Cardiac fibroblast (primary cell): ENCODE measurements at regions not wholly inside any gene's neighbourhood (a gene's known extent, or its start where the extent isn't known, plus 50 kb on each side); places are given as distances from the start of the nearest gene placed in this dataset.
"Not testable (repeated sequence)": the region's sequence is repeated elsewhere in the genome, so short reads cannot be mapped to it uniquely, and the experiment has no call there.

ENCODE experiments used
- DNase-seq, 2 donors: peaks; one replicate each; pipeline versions ENCODE4 v3.0.0 to v3.0.0-alpha.2; 2010; ENCODE audit warnings: low read depth in 2 of 2
- H3K4me3 ChIP-seq, 2 donors: replicated peaks in 1 of 2; 1 replicate in 1 of 2; 2 replicates in 1 of 2; pipeline ENCODE4 v1.5.1; 2011; ENCODE audit warnings: low read depth in 2 of 2, low read length in 2 of 2, mild to moderate bottlenecking in 2 of 2, moderate library complexity in 1 of 2
- TF ChIP-seq, protein P1 (sequence below): IDR thresholded peaks from one replicate; pipeline ENCODE4 v1.5.1; 2011; ENCODE audit warnings: low read depth, mild to moderate bottlenecking, low read length, inconsistent platforms

DNA sequence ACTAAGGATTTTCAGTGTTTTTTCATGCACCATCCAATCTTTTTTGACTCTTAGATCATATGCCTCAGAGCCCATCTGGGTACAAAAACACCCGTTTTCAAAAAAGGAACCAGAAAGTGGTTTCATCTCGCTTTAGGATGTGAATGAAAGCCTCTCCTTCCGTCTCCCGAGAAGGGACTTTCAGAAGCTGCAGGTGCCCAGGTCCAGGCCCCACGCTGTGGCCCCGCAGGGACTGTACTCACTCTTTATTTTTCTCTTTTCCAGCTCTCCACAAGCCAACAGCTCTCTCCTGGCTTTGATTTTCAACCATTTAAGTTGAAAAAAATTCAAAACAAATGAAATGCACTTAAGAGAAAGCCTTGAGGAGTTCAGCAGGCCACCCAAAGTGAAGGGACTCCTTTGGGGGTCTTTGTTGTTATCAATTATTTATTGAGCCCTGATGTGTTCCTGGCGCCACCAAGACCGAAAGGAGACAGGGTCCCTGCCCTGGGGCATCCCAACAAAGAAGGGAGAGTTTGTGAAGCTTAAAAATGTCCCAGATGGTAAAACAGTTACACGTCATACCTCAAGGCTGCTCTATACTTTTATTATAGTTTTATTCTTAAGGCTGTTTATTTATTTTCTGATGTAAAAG is 467.3 kb downstream of the PREX1 start:
- no peak overlapping the region for H3K4me3 ChIP-seq
- TF ChIP-seq, protein P1, sequence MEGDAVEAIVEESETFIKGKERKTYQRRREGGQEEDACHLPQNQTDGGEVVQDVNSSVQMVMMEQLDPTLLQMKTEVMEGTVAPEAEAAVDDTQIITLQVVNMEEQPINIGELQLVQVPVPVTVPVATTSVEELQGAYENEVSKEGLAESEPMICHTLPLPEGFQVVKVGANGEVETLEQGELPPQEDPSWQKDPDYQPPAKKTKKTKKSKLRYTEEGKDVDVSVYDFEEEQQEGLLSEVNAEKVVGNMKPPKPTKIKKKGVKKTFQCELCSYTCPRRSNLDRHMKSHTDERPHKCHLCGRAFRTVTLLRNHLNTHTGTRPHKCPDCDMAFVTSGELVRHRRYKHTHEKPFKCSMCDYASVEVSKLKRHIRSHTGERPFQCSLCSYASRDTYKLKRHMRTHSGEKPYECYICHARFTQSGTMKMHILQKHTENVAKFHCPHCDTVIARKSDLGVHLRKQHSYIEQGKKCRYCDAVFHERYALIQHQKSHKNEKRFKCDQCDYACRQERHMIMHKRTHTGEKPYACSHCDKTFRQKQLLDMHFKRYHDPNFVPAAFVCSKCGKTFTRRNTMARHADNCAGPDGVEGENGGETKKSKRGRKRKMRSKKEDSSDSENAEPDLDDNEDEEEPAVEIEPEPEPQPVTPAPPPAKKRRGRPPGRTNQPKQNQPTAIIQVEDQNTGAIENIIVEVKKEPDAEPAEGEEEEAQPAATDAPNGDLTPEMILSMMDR = no peak
- DNase-seq = no peak

DNA sequence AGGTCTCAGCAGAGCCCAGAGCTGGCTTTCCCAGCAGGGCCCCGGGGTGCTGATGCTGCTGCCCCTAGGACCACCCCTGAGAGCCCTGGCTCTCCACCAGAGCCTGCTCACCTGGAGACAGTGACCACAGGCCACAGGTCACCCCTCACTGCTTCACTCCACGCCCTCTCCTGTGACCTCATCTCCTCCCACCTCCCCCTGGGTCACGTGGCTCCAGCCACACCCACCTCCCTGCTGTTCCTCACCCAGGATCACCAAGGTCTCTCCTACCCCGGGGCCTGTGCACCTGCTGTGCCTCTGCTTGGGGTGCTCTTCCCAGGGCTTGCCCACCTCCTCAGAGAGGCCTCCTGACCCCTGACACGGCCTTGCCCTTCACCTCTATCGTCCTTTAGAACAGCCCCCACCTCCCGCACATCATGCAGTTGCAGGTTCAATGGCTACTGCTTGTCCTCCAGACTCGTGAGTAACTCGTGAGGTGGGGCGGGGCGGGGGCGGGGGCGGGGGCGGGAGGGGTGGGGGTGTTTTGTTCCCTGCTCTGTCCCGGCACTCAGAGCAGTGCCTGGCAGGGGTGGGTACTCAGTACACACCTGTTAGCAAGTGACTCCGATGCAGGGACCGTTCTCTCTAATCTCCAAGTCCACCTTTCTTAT is 468.0 kb downstream of the PREX1 start:
- DNase-seq = no peak
- TF ChIP-seq, protein P1 = no peak
- H3K4me3 ChIP-seq = no peak overlapping the region

DNA sequence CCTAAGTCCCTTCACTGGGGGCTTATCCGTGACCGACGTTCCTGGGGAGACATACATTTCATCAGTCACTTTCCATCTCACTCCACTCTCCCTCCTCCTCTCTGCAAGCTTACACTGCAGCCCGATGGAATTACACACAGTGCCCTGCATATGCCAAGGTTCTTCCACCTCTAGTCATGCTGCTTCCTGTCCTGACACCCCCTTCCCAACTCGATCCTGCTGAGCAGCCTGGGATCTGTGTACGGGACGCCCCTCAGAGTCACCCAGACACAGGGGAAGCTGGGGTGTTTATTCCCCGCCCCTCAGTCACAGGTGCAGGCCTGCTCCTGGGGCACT is 468.8 kb downstream of the PREX1 start:
- DNase-seq, H3K4me3 ChIP-seq: not testable (repeated sequence)

DNA sequence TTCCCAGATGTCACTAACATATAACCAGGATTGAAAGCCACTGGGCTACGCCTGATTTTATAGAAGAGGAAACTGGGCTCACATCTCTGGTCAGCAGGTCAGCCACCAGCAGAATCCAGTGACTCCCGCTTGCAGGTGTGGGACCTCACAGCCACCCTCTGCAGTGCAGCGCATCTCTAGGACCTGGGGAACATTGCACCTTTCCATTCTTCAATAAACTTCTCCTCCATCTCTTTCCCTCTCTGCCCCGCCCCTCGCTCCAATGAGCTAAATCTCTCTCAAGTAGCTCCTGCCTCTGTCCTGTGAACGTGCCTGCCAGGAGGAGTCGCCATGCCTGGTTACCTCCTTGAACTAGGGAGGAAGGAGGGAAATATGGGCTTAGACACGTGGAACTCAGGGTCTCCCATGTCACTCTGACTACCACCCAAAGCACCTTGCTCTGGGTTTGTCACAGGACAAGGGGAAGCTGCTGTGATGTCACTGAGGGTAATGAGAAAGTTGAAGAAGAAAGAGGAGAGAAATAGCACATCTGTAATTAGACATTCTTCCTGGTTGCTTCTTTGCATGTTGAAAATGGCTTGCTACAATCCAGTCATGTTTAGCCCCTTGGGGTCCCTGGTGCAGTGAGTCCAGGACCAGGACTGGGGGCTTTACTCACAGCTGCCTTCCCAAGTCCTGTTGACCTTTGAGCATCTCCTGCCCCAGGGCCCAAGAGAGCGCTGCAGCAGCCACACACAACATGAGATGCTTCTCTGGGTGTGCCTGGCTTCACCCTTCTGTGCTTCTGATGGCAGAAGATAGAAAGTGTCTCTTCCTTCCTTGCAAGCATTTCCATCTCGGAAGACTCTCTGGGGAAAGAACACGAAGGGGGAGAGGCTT is 469.4 kb downstream of the PREX1 start:
- H3K4me3 ChIP-seq = no peak overlapping the region
- DNase-seq = no peak
- TF ChIP-seq, protein P1 = no peak

DNA sequence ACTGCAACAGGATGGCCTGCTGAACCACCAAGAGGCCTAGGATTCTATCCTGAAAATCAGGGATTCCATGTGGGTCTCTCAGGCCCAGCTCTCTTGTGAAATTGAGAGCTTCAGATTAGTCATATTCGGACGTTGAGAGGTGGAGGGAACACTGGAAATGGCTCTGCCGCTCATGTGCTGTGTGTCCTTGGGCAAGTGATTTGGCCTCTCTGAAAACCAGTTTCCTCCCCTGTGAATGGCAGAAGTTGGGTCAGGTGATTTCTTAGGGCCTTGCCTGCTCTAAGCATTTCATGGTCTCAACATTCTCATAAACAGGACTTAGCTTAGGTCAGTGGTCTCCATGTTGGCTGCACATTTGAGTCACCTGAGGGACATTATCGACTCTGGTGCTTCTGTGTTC is 470.1 kb downstream of the PREX1 start:
- TF ChIP-seq, protein P1 = no peak
- no peak for DNase-seq

DNA sequence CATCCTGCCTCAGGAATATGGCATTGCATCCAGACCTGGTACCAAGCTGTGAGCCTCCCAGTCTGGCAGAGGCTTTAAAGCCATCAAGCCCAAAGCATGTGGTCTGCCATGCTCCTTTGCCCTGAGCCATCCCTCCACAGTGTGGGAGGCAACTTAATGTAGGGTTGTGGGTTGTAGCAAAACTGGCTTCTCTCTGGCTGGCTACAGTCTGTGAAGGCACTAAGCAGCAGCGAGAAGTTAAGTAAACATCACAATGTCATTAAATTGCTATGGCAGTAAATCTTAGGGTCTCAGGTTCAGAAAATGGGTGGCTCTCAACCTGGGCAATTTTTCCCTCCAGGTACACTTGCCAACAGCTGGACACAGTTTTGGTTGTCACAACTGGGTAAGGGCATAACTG is 472.9 kb downstream of the PREX1 start:
- DNase-seq = no peak
- TF ChIP-seq, protein P1 = no peak
- H3K4me3 ChIP-seq = no peak overlapping the region

More for the DNA sequence above, 470.1 kb downstream of the PREX1 start:
- H3K4me3 ChIP-seq = no peak overlapping the region

DNA sequence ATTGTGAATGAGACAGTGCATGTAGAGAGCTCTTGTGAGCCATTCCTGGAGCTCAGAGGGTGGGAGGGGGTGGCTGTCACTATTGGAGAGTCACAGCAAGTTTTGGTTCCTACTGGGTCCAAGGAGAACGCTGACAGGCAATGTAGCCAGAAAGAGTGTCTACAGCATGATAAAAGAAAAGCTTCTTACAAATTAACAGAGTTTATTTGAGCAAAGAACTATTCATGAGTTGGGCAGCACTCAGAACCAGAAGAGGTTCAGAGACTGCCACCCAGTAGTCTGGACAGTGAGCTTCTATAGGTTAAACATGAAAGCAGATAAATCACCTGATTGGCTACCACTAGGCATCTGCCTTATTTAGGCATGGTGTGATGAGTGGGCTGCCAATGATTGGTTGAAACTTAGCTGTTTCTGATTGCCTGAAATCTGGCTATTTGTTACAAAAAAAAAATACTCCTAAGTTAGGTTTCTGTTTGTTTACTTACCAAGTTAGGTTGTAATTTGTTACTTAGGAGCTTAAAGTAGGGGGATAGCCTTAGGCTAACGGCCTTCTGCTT is 473.4 kb downstream of the PREX1 start:
- no peak for DNase-seq
- TF ChIP-seq, protein P1 = no peak
- no peak overlapping the region for H3K4me3 ChIP-seq
